Activated T-cell treated with anti-CD3 and anti-CD28 coated beads, Interleukin-2, amount 50 U/mL, for 4 hours (primary cell): ENCODE measurements at regions not wholly inside any gene's neighbourhood (a gene's known extent, or its start where the extent isn't known, plus 50 kb on each side); places are given as distances from the start of the nearest gene placed in this dataset.

ENCODE experiments used
- ATAC-seq, 2 donors: fragments of 200-7000 bp; cut with Tn5 transposase; one replicate each; pipeline ENCODE4 v1.10.0; 2021
- DNase-seq: peaks from one replicate; pipeline ENCODE4 v3.0.0-alpha.2; 2020
- H3K27me3 Mint-ChIP-seq: one replicate; pipeline ENCODE4 v1.8.0; 2021; ENCODE audit warnings: low read depth, mixed read lengths
- H3K36me3 Mint-ChIP-seq: one replicate; pipeline ENCODE4 v1.8.0; 2022; ENCODE audit warnings: mixed read lengths; ENCODE audit not compliant: insufficient read depth
- H3K4me1 Mint-ChIP-seq: one replicate; pipeline ENCODE4 v1.8.0; 2021; ENCODE audit warnings: low read depth, mixed read lengths
- H3K4me3 Mint-ChIP-seq: one replicate; pipeline ENCODE4 v1.8.0; 2021; ENCODE audit warnings: mild to moderate bottlenecking, moderate library complexity, mixed read lengths
- H3K9me3 Mint-ChIP-seq: one replicate; pipeline ENCODE4 v1.8.0; 2021; ENCODE audit warnings: mixed read lengths

- no peaks in the 10 kb centered on the region for H3K4me1 Mint-ChIP-seq
- H3K27me3 Mint-ChIP-seq: no peaks in the 10 kb centered on the region
Observed at GRCh38 chr11:116478669-116479668, 293.8 kb downstream of the BUD13 start.

DNA sequence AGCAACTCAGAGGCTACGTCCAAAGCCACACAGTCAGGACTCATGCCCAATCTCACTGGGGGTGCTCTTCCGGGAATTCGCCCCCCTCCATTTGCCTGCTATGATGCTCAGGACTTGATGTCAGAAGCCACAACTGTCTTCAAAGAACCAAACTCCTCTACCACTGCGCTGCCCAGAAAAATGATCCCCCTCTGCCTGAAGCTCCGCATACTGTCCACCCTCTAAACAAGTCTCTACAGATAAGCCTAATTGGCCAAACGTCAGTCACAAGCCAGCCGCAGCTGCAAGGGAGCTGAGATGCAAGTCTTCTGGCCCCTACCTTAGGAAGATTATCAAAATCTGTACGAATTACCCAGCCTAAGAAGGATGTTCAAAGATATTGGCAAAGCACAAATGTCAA lies 294.6 kb downstream of the BUD13 start:
- DNase-seq (no peak), ATAC-seq (no peak)
- Mint-ChIP-seq H3K4me3 (no peak overlapping the region), H3K9me3 (no peaks in the 10 kb centered on the region), H3K36me3 (no peaks in the 10 kb centered on the region), H3K27me3 (peaks cover under 1% of the 10 kb centered on the region), H3K4me1 (no peaks in the 10 kb centered on the region)

More at GRCh38 chr11:116478669-116479668, 293.8 kb downstream of the BUD13 start:
- no peak overlapping the region for H3K4me3 Mint-ChIP-seq
- ATAC-seq (no peak), DNase-seq (no peak)
- H3K36me3 Mint-ChIP-seq: no peaks in the 10 kb centered on the region
- H3K9me3 Mint-ChIP-seq: no peaks in the 10 kb centered on the region

GRCh38 chr11:116473790-116474346 lies 298.9 kb downstream of the BUD13 start:
- peaks cover 13% of the 10 kb centered on the region for H3K27me3 Mint-ChIP-seq
- no peaks in the 10 kb centered on the region for H3K4me1 Mint-ChIP-seq
- no peak overlapping the region for H3K4me3 Mint-ChIP-seq
- DNase-seq (no peak), ATAC-seq (no peak)
- H3K36me3 Mint-ChIP-seq: no peaks in the 10 kb centered on the region
- H3K9me3 Mint-ChIP-seq: no peaks in the 10 kb centered on the region

DNA sequence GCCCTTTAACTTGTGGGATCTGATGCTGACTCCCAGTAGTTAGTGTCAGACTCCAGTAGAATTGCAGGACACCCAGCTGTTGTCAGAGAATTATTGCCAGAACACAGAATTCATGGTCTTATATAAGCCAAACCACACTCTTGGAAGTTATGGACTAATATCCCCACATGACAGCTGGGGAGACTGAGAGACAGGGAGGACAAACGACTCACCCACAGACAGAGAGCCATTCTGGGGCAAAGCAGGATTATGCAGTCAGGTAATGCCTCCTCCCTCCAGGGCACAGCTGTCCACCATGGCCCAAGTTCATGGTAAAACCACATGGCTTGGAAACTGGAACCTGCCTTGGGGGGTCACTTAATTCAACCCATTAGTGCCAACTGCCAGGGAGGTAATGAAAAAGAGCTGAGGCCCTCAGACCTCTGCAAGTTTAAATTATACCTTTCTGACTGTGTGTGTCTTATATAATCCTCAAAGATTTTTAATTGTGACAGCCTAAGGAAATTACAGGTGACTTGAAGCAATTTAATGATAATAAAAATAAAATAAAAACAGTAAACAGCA lies 299.5 kb downstream of the BUD13 start:
- ATAC-seq (no peak), DNase-seq (no peak)
- Mint-ChIP-seq H3K36me3 (no peaks in the 10 kb centered on the region), H3K4me3 (no peak overlapping the region), H3K4me1 (no peaks in the 10 kb centered on the region), H3K9me3 (no peaks in the 10 kb centered on the region), H3K27me3 (peaks cover 13% of the 10 kb centered on the region)

DNA sequence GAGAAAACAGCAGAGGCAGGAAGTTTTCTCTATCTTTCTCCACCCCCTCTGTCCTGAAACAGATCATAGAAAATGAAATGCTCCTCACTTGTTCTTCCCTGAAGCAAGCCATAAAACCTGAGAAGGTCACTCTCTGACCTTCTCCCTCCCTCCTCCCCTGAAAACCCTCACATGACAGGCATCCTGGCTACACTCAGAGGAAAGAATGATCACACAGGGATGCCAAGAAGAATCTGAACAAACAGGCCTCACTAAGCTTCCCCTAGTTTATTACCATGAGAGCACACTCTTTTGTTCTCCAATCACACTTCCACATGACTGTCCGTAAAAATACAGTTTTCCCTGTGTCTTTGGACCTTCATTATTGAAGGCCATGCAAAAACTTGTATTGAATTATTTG lies 300.1 kb downstream of the BUD13 start:
- no peaks in the 10 kb centered on the region for H3K4me1 Mint-ChIP-seq
- no peak for ATAC-seq
- peaks cover 13% of the 10 kb centered on the region for H3K27me3 Mint-ChIP-seq
- H3K36me3 Mint-ChIP-seq: no peaks in the 10 kb centered on the region
- no peak overlapping the region for H3K4me3 Mint-ChIP-seq
- DNase-seq: no peak
- H3K9me3 Mint-ChIP-seq: no peaks in the 10 kb centered on the region

DNA sequence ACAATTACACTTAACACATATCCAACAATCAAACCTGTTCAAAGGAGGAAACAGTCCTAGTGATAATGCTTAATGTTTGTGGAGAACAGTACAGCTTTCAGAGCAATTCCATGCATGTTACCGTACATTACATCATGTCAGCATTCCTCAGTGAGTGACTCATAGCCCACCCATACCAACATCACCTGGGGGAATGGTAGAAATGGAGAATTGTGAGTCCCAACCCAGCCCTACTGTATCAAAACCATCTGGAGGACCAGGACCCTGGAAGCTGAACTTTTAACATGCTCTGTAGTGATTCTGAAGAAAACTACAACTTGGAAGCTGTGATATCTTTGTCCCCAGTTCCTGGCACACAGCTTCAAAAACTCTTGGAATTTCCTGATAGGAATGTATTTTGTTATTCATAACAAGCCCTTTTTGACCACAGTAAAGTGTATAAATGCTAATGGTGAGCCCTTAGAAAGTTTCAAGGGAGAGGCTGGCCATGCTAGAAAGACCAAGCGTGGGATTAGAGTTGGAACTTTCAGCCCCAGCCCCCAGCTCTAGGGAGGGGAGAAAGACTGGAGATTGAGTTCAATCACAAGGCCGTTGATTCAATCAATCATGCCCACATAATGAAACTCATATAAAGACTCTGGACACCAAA lies 301.1 kb downstream of the BUD13 start:
- Mint-ChIP-seq H3K9me3 (no peaks in the 10 kb centered on the region), H3K4me3 (no peak overlapping the region), H3K27me3 (peaks cover 13% of the 10 kb centered on the region), H3K4me1 (no peaks in the 10 kb centered on the region), H3K36me3 (no peaks in the 10 kb centered on the region)
- DNase-seq (no peak), ATAC-seq (no peak)

DNA sequence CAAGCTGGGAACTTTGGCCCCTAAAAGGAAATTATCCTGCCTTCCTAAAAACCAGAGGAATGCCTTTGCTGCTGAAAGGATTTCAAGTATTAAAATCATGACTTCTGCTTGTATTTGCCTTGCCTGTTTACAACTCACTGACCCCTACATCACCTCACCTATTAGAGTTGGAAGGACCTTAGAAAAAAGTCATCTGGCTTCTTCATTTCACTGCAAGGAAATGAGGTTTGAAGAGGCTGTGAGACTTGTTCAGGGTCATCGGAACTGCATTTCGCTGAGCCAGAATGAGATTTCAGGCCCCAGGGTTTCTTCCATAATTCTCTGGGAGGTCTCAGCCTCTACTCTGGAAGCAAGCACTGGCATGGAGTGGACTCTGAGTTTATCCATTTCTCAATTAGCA lies 304.1 kb downstream of the BUD13 start:
- Mint-ChIP-seq H3K4me3 (no peak overlapping the region), H3K4me1 (no peaks in the 10 kb centered on the region), H3K27me3 (peaks cover 13% of the 10 kb centered on the region), H3K9me3 (no peaks in the 10 kb centered on the region), H3K36me3 (no peaks in the 10 kb centered on the region)
- DNase-seq (no peak), ATAC-seq (no peak)

DNA sequence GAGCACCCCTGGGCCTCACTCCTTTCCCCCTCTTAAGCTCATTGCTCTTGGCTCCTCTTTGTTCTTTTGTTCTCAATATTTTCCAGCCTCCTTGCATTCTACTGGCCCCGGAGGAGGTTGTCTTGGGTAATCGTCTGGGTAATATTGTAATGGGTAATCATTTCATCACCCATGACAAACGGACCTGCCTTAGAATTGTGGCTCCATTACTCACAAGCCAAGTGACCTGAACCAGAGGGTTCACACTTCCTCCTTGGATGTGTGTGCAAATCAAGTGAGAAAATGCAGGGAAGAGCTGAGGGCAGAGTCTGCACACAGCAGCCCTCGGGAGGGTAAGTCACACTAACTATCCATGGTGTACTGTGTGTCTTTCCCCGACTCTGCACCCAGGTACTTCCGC lies 305.0 kb downstream of the BUD13 start:
- no peak for ATAC-seq

GRCh38 chr11:116466801-116467200 lies 306.0 kb downstream of the BUD13 start:
- H3K9me3 Mint-ChIP-seq: no peaks in the 10 kb centered on the region
- H3K4me1 Mint-ChIP-seq: no peaks in the 10 kb centered on the region
- no peak overlapping the region for H3K4me3 Mint-ChIP-seq
- H3K27me3 Mint-ChIP-seq: peaks cover 4% of the 10 kb centered on the region
- DNase-seq (no peak), ATAC-seq (no peak)
- H3K36me3 Mint-ChIP-seq: no peaks in the 10 kb centered on the region

More for the DNA sequence above, 305.0 kb downstream of the BUD13 start:
- no peak for DNase-seq
- peaks cover 9% of the 10 kb centered on the region for H3K27me3 Mint-ChIP-seq
- no peak overlapping the region for H3K4me3 Mint-ChIP-seq
- no peaks in the 10 kb centered on the region for H3K4me1 Mint-ChIP-seq
- H3K9me3 Mint-ChIP-seq: no peaks in the 10 kb centered on the region
- H3K36me3 Mint-ChIP-seq: no peaks in the 10 kb centered on the region

DNA sequence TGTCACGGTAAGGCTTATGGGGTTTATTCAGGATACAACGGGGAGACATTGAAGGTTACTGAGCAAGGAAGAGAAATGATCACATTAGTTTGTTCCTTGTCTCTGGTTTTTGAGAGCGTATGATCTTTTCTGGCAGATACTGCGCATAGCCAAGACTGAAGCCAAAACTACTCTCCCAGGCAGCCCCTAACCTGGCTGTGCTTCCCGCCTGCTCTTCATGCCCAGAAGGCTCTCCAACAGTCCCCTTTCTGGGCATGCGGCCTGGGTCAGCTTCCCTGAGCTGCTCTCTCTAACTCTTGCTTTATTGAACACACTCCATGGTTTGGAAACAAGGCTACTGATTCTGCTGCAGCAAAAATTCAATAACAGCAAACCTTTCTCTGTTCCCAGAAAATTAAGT lies 306.6 kb downstream of the BUD13 start:
- H3K27me3 Mint-ChIP-seq: peaks cover 6% of the 10 kb centered on the region
- H3K4me1 Mint-ChIP-seq: no peaks in the 10 kb centered on the region
- DNase-seq (no peak), ATAC-seq (no peak)
- no peak overlapping the region for H3K4me3 Mint-ChIP-seq
- H3K36me3 Mint-ChIP-seq: no peaks in the 10 kb centered on the region
- no peaks in the 10 kb centered on the region for H3K9me3 Mint-ChIP-seq

GRCh38 chr11:116465056-116465455 lies 307.7 kb downstream of the BUD13 start:
- DNase-seq (no peak), ATAC-seq (no peak)
- Mint-ChIP-seq H3K4me3 (no peak overlapping the region), H3K27me3 (peaks cover 7% of the 10 kb centered on the region), H3K36me3 (no peaks in the 10 kb centered on the region), H3K9me3 (no peaks in the 10 kb centered on the region), H3K4me1 (no peaks in the 10 kb centered on the region)

DNA sequence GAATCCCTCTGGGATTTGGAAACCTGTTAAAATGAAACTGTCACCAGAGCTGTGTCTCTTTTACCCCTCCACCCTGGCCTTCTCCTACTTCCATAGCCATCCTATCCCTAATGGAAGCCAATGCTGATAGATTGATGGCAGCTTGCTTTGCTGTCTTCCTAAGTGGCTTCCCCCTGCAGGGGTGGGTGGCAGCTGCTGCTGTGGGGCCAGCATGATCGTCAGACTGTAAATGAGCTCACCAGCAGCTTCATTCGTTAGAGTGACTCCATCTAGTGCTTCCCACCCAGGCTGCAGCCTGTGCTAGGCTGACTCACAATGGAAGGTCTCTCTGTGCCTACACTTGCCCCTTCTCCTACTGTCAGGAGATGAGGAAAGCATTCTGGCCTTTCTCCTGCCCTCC lies 311.0 kb downstream of the BUD13 start:
- ATAC-seq (no peak), DNase-seq (no peak)
- Mint-ChIP-seq H3K27me3 (peaks cover 8% of the 10 kb centered on the region), H3K4me1 (no peaks in the 10 kb centered on the region), H3K9me3 (no peaks in the 10 kb centered on the region), H3K36me3 (no peaks in the 10 kb centered on the region), H3K4me3 (no peak overlapping the region)

- Mint-ChIP-seq H3K9me3 (no peaks in the 10 kb centered on the region), H3K4me1 (no peaks in the 10 kb centered on the region), H3K4me3 (no peak overlapping the region), H3K36me3 (no peaks in the 10 kb centered on the region), H3K27me3 (peaks cover 8% of the 10 kb centered on the region)
- no peak for ATAC-seq
- no peak for DNase-seq
Observed at GRCh38 chr11:116460156-116460920, 312.4 kb downstream of the BUD13 start.
